Gastroesophageal sphincter (tissue), 4 donors: ENCODE measurements at regions not wholly inside any gene's neighbourhood (a gene's known extent, or its start where the extent isn't known, plus 50 kb on each side); places are given as distances from the start of the nearest gene placed in this dataset.

Experiments used
- ATAC-seq: fragments of 150-250 bp; one replicate; pipeline ENCODE4 v1.9.1; 2016; ENCODE audit warnings: mild to moderate bottlenecking, moderate library complexity
- H3K27ac ChIP-seq, 4 donors: fragments of 200-600 bp; sonication (generic) in 3 of 4; 1 replicate in 3 of 4; 2 replicates in 1 of 4; pipeline ENCODE4 v1.5.1; 2016 to 2019
- H3K27me3 ChIP-seq: fragments of 200-600 bp; sonication (generic); one replicate; pipeline ENCODE4 v1.5.1; 2019
- H3K36me3 ChIP-seq, 2 donors: fragments of 200-600 bp; sonication (generic); one replicate each; pipeline ENCODE4 v1.5.1; 2019; ENCODE audit warnings: control low read depth in 1 of 2
- H3K4me1 ChIP-seq, 3 donors: fragments of 200-600 bp; sonication (generic); 1 replicate in 2 of 3; 2 replicates in 1 of 3; pipeline ENCODE4 v1.5.1; 2016 to 2019; ENCODE audit warnings: control low read depth in 2 of 3
- H3K4me3 ChIP-seq, 2 donors: fragments of 200-600 bp; sonication (generic); one replicate each; pipeline ENCODE4 v1.5.1; 2019; ENCODE audit warnings: mild to moderate bottlenecking in 1 of 2, moderate library complexity in 1 of 2
- H3K9me3 ChIP-seq, 3 donors: fragments of 200-600 bp; sonication (generic); one replicate each; pipeline ENCODE4 v1.5.1; 2017 to 2019; ENCODE audit warnings: control low read depth in 2 of 3
- EP300 ChIP-seq: sonication (generic); formaldehyde crosslinking; IDR thresholded peaks from one replicate; pipeline ENCODE4 v1.6.1; 2017; ENCODE audit warnings: antibody characterized with exemption, mild to moderate bottlenecking
- POLR2A ChIP-seq, 2 donors: fragments of 450-650 bp; IDR thresholded peaks; one replicate each; pipeline ENCODE4 v1.6.1; 2017; ENCODE audit warnings: antibody characterized with exemption in 2 of 2, mild to moderate bottlenecking in 2 of 2, moderate library complexity in 1 of 2
- POLR2AphosphoS5 ChIP-seq: sonication (generic); formaldehyde crosslinking; IDR thresholded peaks from one replicate; pipeline ENCODE4 v1.6.1; 2017; ENCODE audit warnings: antibody characterized with exemption
- WGBS, 2 donors: methylation state at CpG; one replicate each; pipeline ENCODE4 v1.1.5; 2018; ENCODE audit warnings: low coverage in 1 of 2; 5-methylcytosine and 5-hydroxymethylcytosine counted together
- TF ChIP-seq, protein P1 (sequence below), 4 experiments: fragments of 200-600 bp in 2 of 4; fragments of 450-650 bp in 2 of 4; sonication (generic) in 1 of 4; IDR thresholded peaks; one replicate each; pipeline ENCODE4 v1.5.1; 2017 to 2019; ENCODE audit warnings: antibody characterized with exemption in 4 of 4, mild to moderate bottlenecking in 2 of 4, moderate library complexity in 2 of 4

DNA sequence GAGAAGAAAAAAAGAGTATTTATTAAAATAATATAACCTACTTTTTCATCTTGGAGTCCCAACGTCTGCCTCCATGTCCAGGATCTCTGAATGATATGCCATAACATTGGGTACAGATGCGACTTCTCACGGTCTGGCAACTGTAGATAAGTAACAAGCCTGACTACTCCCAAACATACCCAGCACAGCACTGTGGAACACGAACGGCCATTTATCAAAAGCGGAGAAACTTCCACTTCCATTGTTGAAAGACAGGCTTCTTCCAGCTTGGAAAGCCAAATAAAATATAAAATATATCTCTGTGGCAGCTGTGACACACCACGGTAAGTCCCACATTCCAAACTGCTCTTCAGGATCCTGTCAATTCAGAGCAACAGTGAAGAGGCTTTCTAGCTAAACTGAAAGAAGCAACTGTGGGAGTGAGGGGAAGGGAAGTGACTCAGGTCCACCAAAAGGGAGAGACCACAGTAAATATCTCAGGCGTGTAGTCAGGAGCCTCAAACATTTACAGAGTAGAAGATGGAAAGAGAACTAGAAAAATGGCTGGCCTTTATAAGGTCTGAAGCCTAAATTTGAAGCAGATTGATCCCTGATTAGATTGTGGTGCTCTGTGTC lies 331.7 kb downstream of the LIG4 start:
- WGBS, 2 donors = 65 to 76% methylated on average over 7 to 8 of the region's 8 CpGs

DNA sequence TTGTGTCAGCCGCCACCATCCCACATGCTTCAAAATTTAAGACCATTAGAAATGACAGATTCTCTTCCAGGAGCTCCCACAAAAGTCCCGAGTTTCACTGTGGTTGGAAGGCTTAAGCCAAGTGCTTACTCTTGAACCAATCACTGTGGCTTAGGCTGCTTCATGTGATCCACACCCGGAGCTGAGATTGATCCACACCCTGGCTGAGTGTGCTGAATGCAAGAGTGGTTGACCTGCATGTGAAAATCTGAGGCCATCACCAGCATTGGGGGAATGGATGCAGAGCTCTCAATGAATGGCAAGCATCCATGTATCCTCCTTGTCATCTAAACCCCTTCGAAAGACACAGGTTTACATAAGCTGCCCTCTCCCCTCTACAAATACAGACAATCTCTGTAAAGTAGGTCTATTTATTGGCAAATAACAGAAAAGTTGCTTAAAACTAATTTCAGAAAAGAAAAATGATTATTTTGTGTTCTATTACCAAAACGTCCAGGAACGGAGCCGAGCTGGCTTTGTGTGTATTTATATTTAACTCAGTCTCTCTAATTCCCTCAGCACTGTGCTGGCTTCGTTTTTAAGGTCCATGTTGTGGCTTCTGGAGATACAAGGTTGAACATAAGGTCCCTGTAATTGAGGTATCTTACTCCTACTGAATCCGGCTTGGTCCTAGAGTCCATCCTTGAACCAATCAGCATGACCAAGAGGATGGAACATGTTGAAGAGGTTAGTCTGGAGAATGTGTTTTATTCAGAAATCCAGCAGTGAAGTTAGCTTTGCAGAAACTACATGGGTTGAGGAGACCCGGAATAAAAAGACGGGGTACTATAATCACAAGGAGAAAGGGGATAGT lies 332.4 kb downstream of the LIG4 start:
- TF ChIP-seq, protein P1, sequence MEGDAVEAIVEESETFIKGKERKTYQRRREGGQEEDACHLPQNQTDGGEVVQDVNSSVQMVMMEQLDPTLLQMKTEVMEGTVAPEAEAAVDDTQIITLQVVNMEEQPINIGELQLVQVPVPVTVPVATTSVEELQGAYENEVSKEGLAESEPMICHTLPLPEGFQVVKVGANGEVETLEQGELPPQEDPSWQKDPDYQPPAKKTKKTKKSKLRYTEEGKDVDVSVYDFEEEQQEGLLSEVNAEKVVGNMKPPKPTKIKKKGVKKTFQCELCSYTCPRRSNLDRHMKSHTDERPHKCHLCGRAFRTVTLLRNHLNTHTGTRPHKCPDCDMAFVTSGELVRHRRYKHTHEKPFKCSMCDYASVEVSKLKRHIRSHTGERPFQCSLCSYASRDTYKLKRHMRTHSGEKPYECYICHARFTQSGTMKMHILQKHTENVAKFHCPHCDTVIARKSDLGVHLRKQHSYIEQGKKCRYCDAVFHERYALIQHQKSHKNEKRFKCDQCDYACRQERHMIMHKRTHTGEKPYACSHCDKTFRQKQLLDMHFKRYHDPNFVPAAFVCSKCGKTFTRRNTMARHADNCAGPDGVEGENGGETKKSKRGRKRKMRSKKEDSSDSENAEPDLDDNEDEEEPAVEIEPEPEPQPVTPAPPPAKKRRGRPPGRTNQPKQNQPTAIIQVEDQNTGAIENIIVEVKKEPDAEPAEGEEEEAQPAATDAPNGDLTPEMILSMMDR (IDR thresholded peaks at IDR 0.05) = no peak
- no peak for TF ChIP-seq POLR2A (IDR thresholded peaks at IDR 0.05)
- TF ChIP-seq EP300 = no peak
- no peak for TF ChIP-seq POLR2AphosphoS5
- Histone ChIP-seq H3K27me3 (no peaks in the 10 kb centered on the region), H3K36me3 (no peaks in the 10 kb centered on the region), H3K4me3 (no peak overlapping the region), H3K27ac (no peak overlapping the region), H3K9me3 (peaks cover 0 to 9% (median 0%) of the 10 kb centered on the region in 3 donors), H3K4me1 (no peaks in the 10 kb centered on the region)
- no peak for ATAC-seq
- 59 to 78% methylated on average over 4 to 9 of the region's 11 CpGs for WGBS, 2 donors

More for the DNA sequence above, 331.7 kb downstream of the LIG4 start:
- TF ChIP-seq, protein P1 (IDR thresholded peaks at IDR 0.05) = no peak
- TF ChIP-seq POLR2A (IDR thresholded peaks at IDR 0.05) (no peak), POLR2AphosphoS5 (no peak), EP300 (no peak)
- Histone ChIP-seq H3K27me3 (no peaks in the 10 kb centered on the region), H3K4me1 (no peaks in the 10 kb centered on the region), H3K4me3 (no peak overlapping the region), H3K36me3 (no peaks in the 10 kb centered on the region), H3K9me3 (peaks cover 0 to 15% (median 0%) of the 10 kb centered on the region in 3 donors), H3K27ac (no peak overlapping the region)
- no peak for ATAC-seq

- Histone ChIP-seq H3K9me3 (peaks cover 0 to 4% (median 0%) of the 10 kb centered on the region in 3 donors), H3K4me1 (no peaks in the 10 kb centered on the region), H3K27ac (no peak overlapping the region), H3K4me3 (no peak overlapping the region), H3K36me3 (no peaks in the 10 kb centered on the region), H3K27me3 (no peaks in the 10 kb centered on the region)
- 69 to 84% methylated on average over 3 of the region's 3 CpGs for WGBS, 2 donors
- TF ChIP-seq POLR2AphosphoS5 (no peak), POLR2A (IDR thresholded peaks at IDR 0.05) (no peak), EP300 (no peak)
- TF ChIP-seq, protein P1 (IDR thresholded peaks at IDR 0.05) = no peak
- no peak for ATAC-seq
These were observed 334.0 kb downstream of the LIG4 start for GRCh38 chr13:107881362-107881761.

- H3K4me1 ChIP-seq = no peaks in the 10 kb centered on the region
- no peak for ATAC-seq
- H3K36me3 ChIP-seq = no peaks in the 10 kb centered on the region
- H3K9me3 ChIP-seq = no peaks in the 10 kb centered on the region
- TF ChIP-seq POLR2AphosphoS5 (no peak), POLR2A (IDR thresholded peaks at IDR 0.05) (no peak)
- TF ChIP-seq, protein P1 (IDR thresholded peaks at IDR 0.05) = no peak
- WGBS, 2 donors = 30 to 36% methylated on average over 3 of the region's 3 CpGs
- peaks cover 36% of the 10 kb centered on the region for H3K27me3 ChIP-seq
- H3K27ac ChIP-seq = no peak overlapping the region
- no peak overlapping the region for H3K4me3 ChIP-seq
These were observed 340.9 kb downstream of the LIG4 start for GRCh38 chr13:107874456-107874855.
